GM23248 (cell line): ENCODE measurements at regions not wholly inside any gene's neighbourhood (a gene's known extent, or its start where the extent isn't known, plus 50 kb on each side); places are given as distances from the start of the nearest gene placed in this dataset.

Source experiments
- EZH2 ChIP-seq: fragments of 200-600 bp; sonication (generic); IDR thresholded peaks from 2 replicates; pipeline ENCODE4 v1.6.1; 2018; ENCODE audit warnings: antibody characterized with exemption, mild to moderate bottlenecking; ENCODE audit not compliant: insufficient read depth, poor library complexity, severe bottlenecking
- EZH2phosphoT487 ChIP-seq: fragments of 200-600 bp; sonication (generic); IDR thresholded peaks from 2 replicates; pipeline ENCODE4 v1.6.1; 2018; ENCODE audit warnings: antibody characterized with exemption, moderate library complexity, mild to moderate bottlenecking, low read depth; ENCODE audit not compliant: insufficient read depth

GRCh38 chr2:12399240-12399639, 317.5 kb upstream of the TRIB2 start:
- no peak for TF ChIP-seq EZH2
- TF ChIP-seq EZH2phosphoT487: no peak
